ENCODE measurements at regions not wholly inside any gene's neighbourhood (a gene's known extent, or its start where the extent isn't known, plus 50 kb on each side); places are given as distances from the start of the nearest gene placed in this dataset.

DNA sequence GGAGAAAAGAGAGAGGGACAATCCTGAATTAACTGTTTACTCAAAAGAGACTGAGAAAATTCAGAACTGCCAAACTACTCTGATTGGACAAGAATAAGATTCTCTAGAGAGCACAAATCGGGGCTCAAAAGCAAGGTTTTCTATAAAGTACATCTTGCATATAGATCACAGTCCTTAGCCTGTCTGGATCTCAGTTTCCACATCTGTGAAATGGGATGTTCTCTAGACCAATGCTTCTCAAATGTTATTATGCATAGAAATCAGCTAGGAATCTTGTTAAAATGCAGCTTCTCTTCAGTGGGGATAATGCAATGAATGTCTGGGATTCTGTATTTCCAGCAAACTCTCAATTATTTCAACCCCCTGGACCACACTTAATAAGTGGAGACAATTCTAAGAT lies 231.6 kb downstream of the ESM1 start:
- H3K4me1 ChIP-seq (ENCODE audit: control insufficient read depth in 3 of 3, insufficient read depth in 3 of 3, low read length in 3 of 3), result no peaks in the 10 kb centered on the region
- no peaks in the 10 kb centered on the region for H3K27me3 ChIP-seq (ENCODE audit: control insufficient read depth in 3 of 3, insufficient read depth in 3 of 3, low read length in 3 of 3)
- no peaks in the 10 kb centered on the region for H3K9me3 ChIP-seq (ENCODE audit: control insufficient read depth in 3 of 3, low read length in 3 of 3)
- no peak overlapping the region for H3K4me3 ChIP-seq (ENCODE audit: low read length in 3 of 3)
- H3K36me3 ChIP-seq (ENCODE audit: control insufficient read depth in 3 of 3, insufficient read depth in 3 of 3, low read length in 3 of 3), result no peaks in the 10 kb centered on the region
- no peak overlapping the region for H3K27ac ChIP-seq (ENCODE audit: low read depth, low read length)
- H3K9ac ChIP-seq (ENCODE audit: low read depth in 1 of 3, low read length in 3 of 3), result no peak overlapping the region

DNA sequence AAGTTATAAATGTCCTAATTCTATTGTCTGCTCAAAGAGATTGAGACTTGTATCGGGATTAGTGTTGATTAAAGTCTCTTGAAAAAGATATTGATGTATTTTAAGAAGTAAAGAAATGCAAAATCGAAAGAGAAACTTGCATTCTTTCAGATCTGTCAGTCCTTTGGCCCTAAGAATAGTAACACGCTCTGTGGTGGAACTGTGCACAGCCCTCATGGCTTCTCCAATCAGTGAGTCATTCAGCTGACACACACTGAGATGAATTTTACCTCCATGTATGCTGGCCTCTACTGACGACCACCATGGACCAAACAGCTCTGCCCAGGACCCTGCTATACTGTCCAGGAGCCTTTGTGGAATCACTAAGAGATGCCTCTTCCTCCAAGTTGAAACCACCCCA lies 232.4 kb downstream of the ESM1 start:
- Histone ChIP-seq H3K9me3 (ENCODE audit: control insufficient read depth in 3 of 3, low read length in 3 of 3) (no peaks in the 10 kb centered on the region), H3K27me3 (ENCODE audit: control insufficient read depth in 3 of 3, insufficient read depth in 3 of 3, low read length in 3 of 3) (no peaks in the 10 kb centered on the region), H3K9ac (ENCODE audit: low read depth in 1 of 3, low read length in 3 of 3) (no peak overlapping the region), H3K36me3 (ENCODE audit: control insufficient read depth in 3 of 3, insufficient read depth in 3 of 3, low read length in 3 of 3) (no peaks in the 10 kb centered on the region), H3K4me3 (ENCODE audit: low read length in 3 of 3) (no peak overlapping the region), H3K27ac (ENCODE audit: low read depth, low read length) (no peak overlapping the region), H3K4me1 (ENCODE audit: control insufficient read depth in 3 of 3, insufficient read depth in 3 of 3, low read length in 3 of 3) (no peaks in the 10 kb centered on the region)

DNA sequence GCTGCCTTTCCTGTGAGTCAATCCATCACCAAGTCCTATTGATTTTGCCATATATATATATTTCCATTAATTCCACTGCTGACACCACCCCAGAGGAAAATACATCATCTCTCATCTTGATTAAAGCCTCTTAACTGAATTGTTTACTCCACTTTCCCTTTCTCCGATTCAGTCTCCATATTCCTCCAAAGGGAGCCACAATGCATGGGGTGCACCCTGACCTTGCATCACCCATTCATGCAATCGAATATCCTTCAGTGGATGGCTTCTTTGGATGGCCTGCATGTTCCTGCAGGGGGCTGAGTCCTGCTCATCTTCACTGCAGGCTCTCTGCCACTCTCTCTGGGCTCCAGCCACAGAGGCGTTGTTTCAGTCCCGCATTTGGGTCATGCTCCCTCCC lies 231.0 kb downstream of the SNX18 start:
- Histone ChIP-seq H3K9me3 (ENCODE audit: control insufficient read depth in 3 of 3, low read length in 3 of 3) (no peaks in the 10 kb centered on the region), H3K4me1 (ENCODE audit: control insufficient read depth in 3 of 3, insufficient read depth in 3 of 3, low read length in 3 of 3) (peaks cover 0 to 5% (median 5%) of the 10 kb centered on the region in 3 donors), H3K27ac (ENCODE audit: low read depth, low read length) (no peak overlapping the region), H3K4me3 (ENCODE audit: low read length in 3 of 3) (no peak overlapping the region), H3K36me3 (ENCODE audit: control insufficient read depth in 3 of 3, insufficient read depth in 3 of 3, low read length in 3 of 3) (no peaks in the 10 kb centered on the region), H3K9ac (ENCODE audit: low read depth in 1 of 3, low read length in 3 of 3) (no peak overlapping the region), H3K27me3 (ENCODE audit: control insufficient read depth in 3 of 3, insufficient read depth in 3 of 3, low read length in 3 of 3) (no peaks in the 10 kb centered on the region)

DNA sequence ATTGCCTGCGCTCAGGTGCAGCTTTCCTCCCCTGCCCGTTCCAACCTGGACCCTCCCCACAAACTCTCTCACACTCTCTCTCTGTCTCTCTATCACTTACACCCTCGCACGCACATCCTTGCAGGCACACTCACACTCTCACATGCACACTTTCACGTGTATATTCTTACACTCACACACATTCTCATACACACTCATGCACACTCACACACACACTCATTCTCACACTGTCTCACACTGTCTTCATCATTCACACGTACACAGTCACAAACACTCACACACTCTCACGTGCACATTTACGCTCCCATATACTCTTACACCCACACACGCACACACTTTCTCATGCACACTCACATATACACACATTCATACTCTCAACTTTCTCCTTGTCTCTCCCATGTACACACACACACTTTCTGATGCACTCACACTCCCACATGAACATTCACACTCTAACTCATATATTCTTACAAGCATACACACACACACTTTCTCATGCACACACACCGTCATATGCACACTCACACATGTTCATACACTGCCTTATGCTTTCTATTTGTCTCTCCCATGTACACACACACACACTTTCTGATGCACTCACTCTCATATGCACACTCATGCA lies 229.3 kb downstream of the SNX18 start:
- Histone ChIP-seq H3K9ac (ENCODE audit: low read depth in 1 of 3, low read length in 3 of 3) (no peak overlapping the region), H3K27me3 (ENCODE audit: control insufficient read depth in 3 of 3, insufficient read depth in 3 of 3, low read length in 3 of 3) (no peaks in the 10 kb centered on the region), H3K4me3 (ENCODE audit: low read length in 3 of 3) (no peak overlapping the region), H3K4me1 (ENCODE audit: control insufficient read depth in 3 of 3, insufficient read depth in 3 of 3, low read length in 3 of 3) (peaks cover 0 to 5% (median 5%) of the 10 kb centered on the region in 3 donors), H3K9me3 (ENCODE audit: control insufficient read depth in 3 of 3, low read length in 3 of 3) (no peaks in the 10 kb centered on the region), H3K36me3 (ENCODE audit: control insufficient read depth in 3 of 3, insufficient read depth in 3 of 3, low read length in 3 of 3) (no peaks in the 10 kb centered on the region), H3K27ac (ENCODE audit: low read depth, low read length) (no peak overlapping the region)

DNA sequence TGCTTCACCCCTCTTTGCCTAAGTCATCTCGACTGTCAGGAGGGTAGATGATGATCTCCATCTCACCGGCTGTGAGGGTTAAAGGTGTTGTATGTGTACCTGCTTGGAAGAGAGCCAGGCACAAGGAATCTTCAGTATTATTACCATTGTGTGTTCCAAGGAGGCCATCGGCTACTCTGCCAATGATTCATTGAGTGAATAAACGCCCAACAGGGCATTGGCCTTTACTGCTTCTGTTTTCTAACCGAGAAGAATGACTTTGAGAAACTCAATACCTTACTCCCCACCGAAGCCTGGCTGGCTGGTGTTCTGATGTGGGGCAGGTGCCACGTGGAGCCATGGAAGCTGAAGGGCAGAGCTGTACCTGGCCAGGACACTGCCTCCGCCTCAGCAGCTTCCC lies 228.8 kb downstream of the SNX18 start:
- H3K9me3 ChIP-seq (ENCODE audit: control insufficient read depth in 3 of 3, low read length in 3 of 3), result no peaks in the 10 kb centered on the region
- H3K27me3 ChIP-seq (ENCODE audit: control insufficient read depth in 3 of 3, insufficient read depth in 3 of 3, low read length in 3 of 3), result no peaks in the 10 kb centered on the region
- H3K36me3 ChIP-seq (ENCODE audit: control insufficient read depth in 3 of 3, insufficient read depth in 3 of 3, low read length in 3 of 3), result no peaks in the 10 kb centered on the region
- H3K9ac ChIP-seq (ENCODE audit: low read depth in 1 of 3, low read length in 3 of 3), result no peak overlapping the region
- no peak overlapping the region for H3K27ac ChIP-seq (ENCODE audit: low read depth, low read length)
- peaks cover 0 to 5% (median 5%) of the 10 kb centered on the region in 3 donors for H3K4me1 ChIP-seq (ENCODE audit: control insufficient read depth in 3 of 3, insufficient read depth in 3 of 3, low read length in 3 of 3)
- no peak overlapping the region for H3K4me3 ChIP-seq (ENCODE audit: low read length in 3 of 3)

DNA sequence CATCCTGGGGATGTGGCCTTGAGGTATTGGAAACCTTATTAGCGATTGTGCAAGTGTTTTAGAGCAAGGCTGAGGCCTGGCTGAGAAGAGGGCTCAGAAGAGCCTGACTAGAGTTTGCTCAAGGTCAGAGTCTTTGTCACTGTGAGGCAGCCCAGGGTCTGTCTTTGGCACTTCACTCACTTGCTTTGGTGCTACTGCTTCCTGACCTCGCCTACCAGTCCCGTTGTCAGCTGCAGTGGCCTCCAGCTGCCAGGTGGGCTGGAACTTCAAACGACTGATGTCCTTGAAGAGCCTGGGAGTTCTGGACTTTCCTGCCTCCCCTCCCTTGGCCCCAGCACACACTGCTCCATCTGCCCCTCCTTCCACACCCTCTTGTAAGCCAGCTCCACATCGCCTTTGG lies 228.0 kb downstream of the SNX18 start:
- Histone ChIP-seq H3K9ac (ENCODE audit: low read depth in 1 of 3, low read length in 3 of 3) (no peak overlapping the region), H3K36me3 (ENCODE audit: control insufficient read depth in 3 of 3, insufficient read depth in 3 of 3, low read length in 3 of 3) (no peaks in the 10 kb centered on the region), H3K27ac (ENCODE audit: low read depth, low read length) (peak overlapping the region; percentile 64), H3K4me1 (ENCODE audit: control insufficient read depth in 3 of 3, insufficient read depth in 3 of 3, low read length in 3 of 3) (peaks cover 0 to 5% (median 5%) of the 10 kb centered on the region in 3 donors), H3K27me3 (ENCODE audit: control insufficient read depth in 3 of 3, insufficient read depth in 3 of 3, low read length in 3 of 3) (no peaks in the 10 kb centered on the region), H3K4me3 (ENCODE audit: low read length in 3 of 3) (no peak overlapping the region), H3K9me3 (ENCODE audit: control insufficient read depth in 3 of 3, low read length in 3 of 3) (no peaks in the 10 kb centered on the region)

DNA sequence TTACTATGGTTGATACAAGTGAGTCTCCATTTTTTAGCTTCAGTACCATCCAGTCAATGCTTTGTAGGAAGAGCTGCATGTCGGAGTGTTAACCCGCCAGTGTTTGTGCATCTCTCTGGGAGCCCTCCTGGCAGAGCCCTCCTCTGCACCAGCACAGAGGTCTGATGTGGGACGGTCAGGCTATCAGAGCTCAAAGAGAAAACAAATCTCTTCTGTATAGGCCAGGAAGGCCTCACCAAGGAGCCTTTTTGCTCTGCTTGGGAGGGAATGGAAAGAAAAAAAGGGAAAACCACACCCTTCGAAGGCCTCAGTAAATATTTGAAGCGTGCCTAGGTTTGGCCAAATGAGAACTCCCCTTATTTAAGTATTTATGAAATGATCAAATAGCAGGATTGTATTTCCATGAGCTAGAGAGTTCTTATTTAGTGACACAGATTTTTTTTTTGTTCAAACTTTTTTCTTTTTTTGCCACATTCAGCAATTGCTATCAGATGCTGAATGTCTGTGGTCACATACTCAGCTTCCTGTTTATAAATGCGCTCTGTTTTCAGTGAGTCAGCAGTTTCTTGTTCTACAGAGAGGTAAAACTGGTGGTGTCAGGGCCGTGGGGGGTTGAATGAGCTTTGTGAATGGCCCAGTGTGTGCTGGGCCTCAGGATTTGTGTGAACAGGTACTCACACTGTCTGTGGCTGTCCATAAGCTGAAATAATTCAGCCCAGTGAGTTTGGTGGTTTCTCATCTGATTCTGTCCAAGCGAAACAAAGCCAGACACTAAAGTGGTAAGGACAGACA lies 226.6 kb downstream of the SNX18 start:
- Histone ChIP-seq H3K4me3 (ENCODE audit: low read length in 3 of 3) (no peak overlapping the region), H3K27me3 (ENCODE audit: control insufficient read depth in 3 of 3, insufficient read depth in 3 of 3, low read length in 3 of 3) (no peaks in the 10 kb centered on the region), H3K9ac (ENCODE audit: low read depth in 1 of 3, low read length in 3 of 3) (no peak overlapping the region), H3K9me3 (ENCODE audit: control insufficient read depth in 3 of 3, low read length in 3 of 3) (no peaks in the 10 kb centered on the region), H3K4me1 (ENCODE audit: control insufficient read depth in 3 of 3, insufficient read depth in 3 of 3, low read length in 3 of 3) (peaks cover 0 to 5% (median 5%) of the 10 kb centered on the region in 3 donors), H3K27ac (ENCODE audit: low read depth, low read length) (peak overlapping the region; percentile 71), H3K36me3 (ENCODE audit: control insufficient read depth in 3 of 3, insufficient read depth in 3 of 3, low read length in 3 of 3) (no peaks in the 10 kb centered on the region)

DNA sequence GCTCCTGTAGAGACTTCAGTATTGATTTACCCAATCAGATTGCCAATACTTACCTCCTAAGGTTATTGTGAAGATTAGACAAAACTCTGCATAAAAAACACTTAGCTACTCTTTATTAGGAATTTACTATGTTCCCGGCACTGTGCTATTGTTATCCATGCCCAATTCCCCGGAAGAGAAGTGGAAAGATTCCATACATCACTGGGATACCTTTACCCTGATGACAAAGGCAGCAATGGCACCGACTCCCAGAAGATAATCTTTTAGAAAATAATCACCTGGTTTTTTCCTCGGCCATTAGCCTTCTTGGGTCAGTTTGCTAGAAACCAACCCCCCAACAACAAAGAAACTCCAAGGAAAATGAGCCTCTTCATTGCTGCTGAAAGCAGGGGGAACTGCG lies 226.0 kb downstream of the SNX18 start:
- H3K9me3 ChIP-seq (ENCODE audit: control insufficient read depth in 3 of 3, low read length in 3 of 3), result no peaks in the 10 kb centered on the region
- H3K4me1 ChIP-seq (ENCODE audit: control insufficient read depth in 3 of 3, insufficient read depth in 3 of 3, low read length in 3 of 3), result peaks cover 0 to 5% (median 5%) of the 10 kb centered on the region in 3 donors
- H3K9ac ChIP-seq (ENCODE audit: low read depth in 1 of 3, low read length in 3 of 3), result no peak overlapping the region
- H3K4me3 ChIP-seq (ENCODE audit: low read length in 3 of 3), result no peak overlapping the region
- no peaks in the 10 kb centered on the region for H3K27me3 ChIP-seq (ENCODE audit: control insufficient read depth in 3 of 3, insufficient read depth in 3 of 3, low read length in 3 of 3)
- H3K27ac ChIP-seq (ENCODE audit: low read depth, low read length), result peak overlapping the region; percentile 71
- no peaks in the 10 kb centered on the region for H3K36me3 ChIP-seq (ENCODE audit: control insufficient read depth in 3 of 3, insufficient read depth in 3 of 3, low read length in 3 of 3)

DNA sequence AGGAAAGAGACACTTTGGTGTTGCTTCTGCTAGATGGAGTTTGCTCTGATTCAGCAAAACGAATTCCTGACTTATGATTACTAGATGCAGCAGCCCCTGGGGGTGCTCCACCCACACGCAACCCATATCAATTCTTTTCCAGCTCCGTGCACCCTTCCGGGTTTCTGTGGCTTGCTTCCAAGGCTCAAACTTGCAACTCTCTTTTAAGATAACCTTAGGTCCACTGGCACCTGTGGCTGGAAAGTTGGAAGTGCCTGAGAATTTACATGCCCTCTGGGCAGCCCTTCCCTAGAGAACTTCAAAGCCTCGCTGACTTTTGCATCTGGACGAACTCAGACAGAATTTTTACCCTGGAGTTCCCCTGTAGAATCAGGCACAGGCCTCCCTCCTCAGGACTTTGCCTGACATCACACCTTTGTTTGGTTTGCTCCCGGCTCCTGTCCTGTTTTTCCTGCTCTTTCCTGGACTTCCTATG lies 224.9 kb downstream of the SNX18 start:
- H3K9me3 ChIP-seq (ENCODE audit: control insufficient read depth in 3 of 3, low read length in 3 of 3), result no peaks in the 10 kb centered on the region
- H3K4me3 ChIP-seq (ENCODE audit: low read length in 3 of 3), result no peak overlapping the region
- H3K9ac ChIP-seq (ENCODE audit: low read depth in 1 of 3, low read length in 3 of 3), result no peak overlapping the region
- no peaks in the 10 kb centered on the region for H3K36me3 ChIP-seq (ENCODE audit: control insufficient read depth in 3 of 3, insufficient read depth in 3 of 3, low read length in 3 of 3)
- H3K27ac ChIP-seq (ENCODE audit: low read depth, low read length), result no peak overlapping the region
- H3K27me3 ChIP-seq (ENCODE audit: control insufficient read depth in 3 of 3, insufficient read depth in 3 of 3, low read length in 3 of 3), result no peaks in the 10 kb centered on the region
- peaks cover 0 to 11% (median 5%) of the 10 kb centered on the region in 3 donors for H3K4me1 ChIP-seq (ENCODE audit: control insufficient read depth in 3 of 3, insufficient read depth in 3 of 3, low read length in 3 of 3)

DNA sequence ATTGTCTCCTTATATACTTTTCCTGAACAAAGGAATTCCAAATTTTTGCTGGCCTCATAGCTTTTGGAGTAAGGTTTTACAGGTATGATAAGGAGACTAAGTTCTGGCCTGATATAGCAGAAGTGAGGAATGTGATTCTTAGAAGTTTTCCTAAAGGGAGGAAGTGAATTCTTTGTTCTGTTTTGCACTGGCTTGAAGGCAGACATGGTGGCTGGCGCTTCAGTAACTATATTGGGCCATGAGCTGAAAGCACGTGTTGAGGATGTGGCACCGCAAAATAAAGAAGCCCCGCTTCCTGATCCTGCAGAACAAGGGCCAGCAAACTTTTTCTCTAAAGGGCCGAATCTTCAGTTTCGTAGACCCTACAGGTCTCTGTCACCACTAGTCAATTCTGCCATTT lies 224.2 kb downstream of the SNX18 start:
- Histone ChIP-seq H3K9ac (ENCODE audit: low read depth in 1 of 3, low read length in 3 of 3) (no peak overlapping the region), H3K4me3 (ENCODE audit: low read length in 3 of 3) (no peak overlapping the region), H3K27me3 (ENCODE audit: control insufficient read depth in 3 of 3, insufficient read depth in 3 of 3, low read length in 3 of 3) (no peaks in the 10 kb centered on the region), H3K27ac (ENCODE audit: low read depth, low read length) (no peak overlapping the region), H3K4me1 (ENCODE audit: control insufficient read depth in 3 of 3, insufficient read depth in 3 of 3, low read length in 3 of 3) (peaks cover 0 to 11% (median 5%) of the 10 kb centered on the region in 3 donors), H3K36me3 (ENCODE audit: control insufficient read depth in 3 of 3, insufficient read depth in 3 of 3, low read length in 3 of 3) (no peaks in the 10 kb centered on the region), H3K9me3 (ENCODE audit: control insufficient read depth in 3 of 3, low read length in 3 of 3) (no peaks in the 10 kb centered on the region)

Data from skeletal muscle tissue (tissue), 3 donors.